T47D (cell line): ENCODE measurements at regions not wholly inside any gene's neighbourhood (a gene's known extent, or its start where the extent isn't known, plus 50 kb on each side); places are given as distances from the start of the nearest gene placed in this dataset.
"Not testable (repeated sequence)": the region's sequence is repeated elsewhere in the genome, so short reads cannot be mapped to it uniquely, and the experiment has no call there.

Experiments used
- DNase-seq, 2 experiments: peaks; one replicate each; pipeline versions ENCODE4 v3.0.0 to v3.0.0-alpha.2; 2011 to 2012; ENCODE audit warnings: low read depth in 1 of 2, low spot score in 1 of 2
- JUND ChIP-seq: IDR thresholded peaks from 2 replicates; pipeline ENCODE4 v1.6.1; 2012; ENCODE audit warnings: low read depth
- in situ Hi-C: cut with HindIII; loops from 2 replicates; pipeline ENCODE4 v1.10.0; 2016; ENCODE audit warnings: low sequenced_read_pairs, low pct_unique_long_range_greater_than_20kb

- TF ChIP-seq JUND = no peak
- no peak for DNase-seq
- in situ Hi-C loops = no loop called here
These were observed 131.1 kb downstream of the PYDC2 start for GRCh38 chr3:191592105-191592504.

GRCh38 chr3:191593486-191593885 lies 132.5 kb downstream of the PYDC2 start:
- in situ Hi-C loops = no loop called here

GRCh38 chr3:191615511-191615910 lies 154.5 kb downstream of the PYDC2 start:
- DNase-seq, in situ Hi-C loops: not testable (repeated sequence)

More at GRCh38 chr3:191593486-191593885, 132.5 kb downstream of the PYDC2 start:
- TF ChIP-seq JUND = no peak
- DNase-seq = no peak

GRCh38 chr3:191624299-191624698 lies 163.3 kb downstream of the PYDC2 start:
- no peak for DNase-seq
- in situ Hi-C loops = no loop called here
- no peak for TF ChIP-seq JUND

- no peak for TF ChIP-seq JUND
- in situ Hi-C loops = no loop called here
- no peak for DNase-seq
These were observed 166.1 kb downstream of the PYDC2 start for GRCh38 chr3:191627064-191627463.

GRCh38 chr3:191628571-191628970 lies 167.6 kb downstream of the PYDC2 start:
- in situ Hi-C loops = no loop called here
- DNase-seq = no peak
- no peak for TF ChIP-seq JUND

GRCh38 chr3:191631496-191631895 lies 170.5 kb downstream of the PYDC2 start:
- TF ChIP-seq JUND = no peak
- in situ Hi-C loops = no loop called here
- no peak for DNase-seq

- DNase-seq = no peak
- no peak for TF ChIP-seq JUND
- in situ Hi-C loops = no loop called here
These were observed 173.9 kb downstream of the PYDC2 start for GRCh38 chr3:191634902-191635301.

- in situ Hi-C loops = no loop called here
- no peak for DNase-seq
- TF ChIP-seq JUND = no peak
These were observed 176.6 kb downstream of the PYDC2 start for GRCh38 chr3:191637611-191638010.

GRCh38 chr3:191641789-191642188 lies 180.8 kb downstream of the PYDC2 start:
- in situ Hi-C loops = no loop called here
- no peak for TF ChIP-seq JUND
- peak in 1 of 2 experiments; percentile 27 for DNase-seq

GRCh38 chr3:191644291-191644690 lies 183.3 kb downstream of the PYDC2 start:
- TF ChIP-seq JUND = no peak
- in situ Hi-C loops = no loop called here
- no peak for DNase-seq

- TF ChIP-seq JUND = no peak
- no peak for DNase-seq
- in situ Hi-C loops = no loop called here
These were observed 185.3 kb downstream of the PYDC2 start for GRCh38 chr3:191646242-191646641.

GRCh38 chr3:191648787-191649186 lies 187.8 kb downstream of the PYDC2 start:
- no peak for DNase-seq
- no peak for TF ChIP-seq JUND
- in situ Hi-C loops = no loop called here

GRCh38 chr3:191649626-191650025 lies 188.7 kb downstream of the PYDC2 start:
- in situ Hi-C loops = no loop called here
- no peak for DNase-seq
- TF ChIP-seq JUND = no peak

- in situ Hi-C loops, DNase-seq: not testable (repeated sequence)
These were observed 197.9 kb downstream of the PYDC2 start for GRCh38 chr3:191658781-191659419.

- in situ Hi-C loops, DNase-seq: not testable (repeated sequence)
These were observed 201.2 kb downstream of the PYDC2 start for GRCh38 chr3:191662150-191662549.
